Fibroblast of skin of right quadriceps (primary cell): ENCODE measurements at regions not wholly inside any gene's neighbourhood (a gene's known extent, or its start where the extent isn't known, plus 50 kb on each side); places are given as distances from the start of the nearest gene placed in this dataset.
"Not testable (repeated sequence)": the region's sequence is repeated elsewhere in the genome, so short reads cannot be mapped to it uniquely, and the experiment has no call there.

Experiments used
- DNase-seq: peaks from one replicate; pipeline ENCODE4 v3.0.0-alpha.2; 2013

DNA sequence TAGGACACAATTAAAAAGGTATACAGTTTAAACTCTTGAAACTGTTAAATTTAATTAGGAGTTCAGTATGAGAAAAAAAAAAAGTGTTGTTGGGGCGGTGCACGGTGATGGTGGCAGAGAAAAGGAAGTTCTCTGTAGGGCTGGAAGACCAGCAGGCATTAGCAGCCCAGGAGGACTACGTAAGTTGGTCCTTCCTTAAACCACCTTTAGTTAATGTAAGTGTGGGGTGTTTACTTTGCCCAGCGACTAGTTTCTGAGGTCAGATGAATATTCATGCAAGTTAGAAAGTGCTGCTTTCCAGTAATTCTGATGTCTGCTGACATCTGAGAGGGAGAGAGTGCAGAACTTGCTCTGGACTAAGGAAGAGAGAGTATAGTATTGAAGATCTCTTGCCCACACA, 54.9 kb downstream of the NKX2-1 start:
- no peak for DNase-seq

DNA sequence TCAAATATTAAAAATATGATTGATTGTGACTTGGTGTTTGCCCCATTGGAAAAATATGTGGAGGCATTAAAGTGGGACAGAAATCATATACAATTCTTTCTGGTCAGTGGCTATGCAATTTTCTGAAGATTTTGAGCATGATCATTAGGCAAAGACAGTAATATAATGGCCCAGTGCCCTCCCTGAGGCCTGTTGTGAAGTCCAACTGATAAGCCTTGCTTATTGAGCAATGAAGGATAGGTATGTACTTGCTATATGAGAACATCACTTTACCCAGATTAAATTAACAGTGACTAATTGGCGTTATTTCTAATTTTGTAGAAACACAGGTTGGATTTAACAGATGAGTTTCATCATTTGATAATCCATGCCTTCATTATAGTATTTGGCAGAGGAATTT, 57.1 kb downstream of the NKX2-1 start:
- no peak for DNase-seq

DNA sequence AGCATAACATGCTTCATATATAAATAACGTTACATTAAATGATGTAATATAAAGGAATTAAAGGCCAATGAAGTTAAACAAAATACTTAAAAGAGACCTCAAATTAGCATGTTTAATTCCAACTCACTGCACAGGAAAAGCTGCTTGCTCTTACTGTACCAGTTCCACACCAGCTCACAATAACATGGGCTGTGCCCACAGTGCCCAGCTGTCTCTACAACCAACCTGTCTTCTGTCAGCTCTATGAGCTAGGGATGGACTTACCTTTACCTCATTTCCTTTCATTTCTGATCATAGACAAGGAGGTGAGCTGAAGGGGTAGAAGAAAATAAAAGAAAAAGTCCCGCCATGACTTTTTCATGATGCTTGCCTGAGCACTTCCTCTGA, 64.8 kb downstream of the NKX2-1 start:
- DNase-seq: no peak

DNA sequence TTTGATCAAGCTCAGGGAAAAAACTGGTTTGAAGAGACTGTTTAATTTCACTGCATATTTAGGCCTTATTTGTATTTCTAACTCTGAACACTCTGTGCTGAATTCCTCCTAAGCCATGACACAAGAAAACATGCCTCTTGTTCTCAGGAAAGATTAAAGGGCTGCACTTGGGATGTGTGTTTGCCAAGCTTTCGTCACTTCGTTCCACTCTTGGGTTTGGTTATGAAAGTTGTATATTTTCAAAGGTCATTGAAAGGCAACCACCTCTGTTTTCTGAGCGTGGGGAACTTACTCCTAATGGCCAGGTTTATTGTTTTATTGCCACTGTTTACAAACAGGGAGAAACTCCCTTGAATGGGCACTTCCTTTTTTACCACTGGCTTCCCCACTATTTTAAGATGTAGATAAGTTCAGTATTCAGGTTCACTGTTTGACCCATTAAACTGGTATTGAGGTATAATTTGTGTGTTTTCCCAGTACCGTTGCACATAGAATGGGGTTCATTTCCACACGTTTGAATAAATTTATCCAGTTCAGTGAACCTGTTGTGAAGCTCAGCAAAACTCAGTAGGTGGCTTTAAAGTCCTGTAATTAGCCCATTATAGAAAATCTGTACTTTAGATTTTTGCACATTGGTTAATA, 65.3 kb downstream of the NKX2-1 start:
- no peak for DNase-seq

DNA sequence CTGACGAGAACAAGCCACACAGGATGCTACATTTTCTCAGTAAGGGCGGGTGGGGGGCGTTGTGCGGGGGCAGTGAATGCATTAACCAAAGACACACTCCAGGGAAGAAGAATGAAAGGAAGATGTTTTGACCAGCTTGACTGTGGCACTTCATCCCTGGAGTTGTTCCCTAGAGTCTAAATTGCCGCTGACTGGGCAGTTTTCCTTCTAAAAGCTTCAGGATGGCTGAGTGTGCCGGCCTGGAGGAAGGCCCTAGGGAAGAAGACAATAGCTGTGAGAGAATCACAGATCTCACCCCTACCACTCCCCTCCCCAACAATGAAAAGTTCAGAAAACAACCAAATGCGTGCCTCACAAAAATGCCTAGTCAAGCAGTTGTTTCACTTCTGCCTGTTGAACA, 67.2 kb downstream of the NKX2-1 start:
- DNase-seq: no peak

DNA sequence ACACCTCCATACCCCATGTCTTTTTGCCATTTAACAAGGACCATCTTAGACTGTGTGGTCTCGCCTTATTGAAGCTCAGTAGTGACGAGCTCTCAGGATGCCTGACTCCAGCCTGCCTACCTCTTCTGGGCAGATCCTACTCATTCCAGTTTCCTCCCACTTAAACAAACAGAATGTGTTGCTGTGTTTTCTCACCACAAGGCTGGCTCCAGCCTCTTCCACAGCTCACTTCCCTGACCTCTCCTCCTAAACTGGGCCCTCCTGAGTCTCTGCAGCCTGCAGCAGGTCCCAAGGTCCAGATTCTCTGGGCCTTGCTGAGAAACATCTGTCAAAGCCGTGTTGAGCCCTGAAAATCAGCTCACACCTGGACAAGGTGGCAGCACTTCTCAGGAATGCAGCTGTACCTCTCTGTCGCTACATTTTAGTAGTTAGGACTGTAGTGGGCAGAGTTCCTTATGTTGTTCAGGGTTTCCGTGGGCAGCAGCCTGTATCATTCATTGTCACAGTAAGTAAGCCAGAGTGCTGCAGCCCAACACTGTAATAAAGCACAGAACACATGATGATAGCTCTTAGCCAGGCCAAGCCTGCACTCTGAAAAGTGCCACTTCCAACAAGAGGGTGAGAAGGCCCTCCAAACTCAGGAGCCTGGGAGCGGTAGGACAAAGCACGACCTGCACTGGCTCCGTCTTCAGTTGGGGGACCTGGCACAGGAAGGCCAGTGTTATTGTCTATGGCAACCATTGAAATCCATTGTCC, 68.5 kb downstream of the NKX2-1 start:
- DNase-seq: no peak

DNA sequence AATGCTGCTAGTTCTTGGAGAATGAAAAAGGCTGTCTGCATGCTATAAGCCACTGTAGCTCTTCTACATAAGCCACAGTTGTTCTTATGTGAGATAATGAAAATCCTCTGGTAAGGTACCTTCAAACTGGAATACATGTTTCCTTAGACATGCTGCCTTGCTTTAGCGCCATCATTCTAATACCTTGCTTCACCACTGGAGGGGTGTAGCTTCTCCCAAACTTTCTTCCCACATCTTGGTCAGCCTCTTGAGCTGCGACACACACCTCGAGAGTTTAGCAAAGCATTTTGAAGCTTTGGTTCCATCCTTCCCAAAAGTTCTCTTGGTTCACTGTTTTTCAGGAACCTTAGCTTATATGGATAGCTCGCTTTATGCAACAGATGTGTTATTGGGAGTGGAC, 69.5 kb downstream of the NKX2-1 start:
- no peak for DNase-seq

DNA sequence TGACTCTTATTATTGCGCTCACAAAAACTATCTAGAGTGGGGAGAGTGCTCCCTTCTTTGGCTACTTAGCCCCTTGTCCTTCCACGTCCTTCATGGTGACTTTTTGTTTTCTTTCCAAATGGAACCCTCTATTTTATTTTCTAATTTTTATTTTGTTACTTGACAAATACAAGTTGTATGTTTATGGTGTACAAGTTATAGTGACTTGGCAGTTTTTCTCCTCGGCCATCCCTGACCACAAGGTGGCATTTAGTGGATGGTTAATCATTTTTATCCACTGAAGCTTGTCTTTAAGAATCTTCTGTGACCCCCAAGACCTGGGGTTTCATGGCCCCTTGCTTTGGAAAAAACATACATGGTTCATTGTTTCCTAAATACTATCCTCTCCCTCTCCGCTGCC, 70.1 kb downstream of the NKX2-1 start:
- no peak for DNase-seq

DNA sequence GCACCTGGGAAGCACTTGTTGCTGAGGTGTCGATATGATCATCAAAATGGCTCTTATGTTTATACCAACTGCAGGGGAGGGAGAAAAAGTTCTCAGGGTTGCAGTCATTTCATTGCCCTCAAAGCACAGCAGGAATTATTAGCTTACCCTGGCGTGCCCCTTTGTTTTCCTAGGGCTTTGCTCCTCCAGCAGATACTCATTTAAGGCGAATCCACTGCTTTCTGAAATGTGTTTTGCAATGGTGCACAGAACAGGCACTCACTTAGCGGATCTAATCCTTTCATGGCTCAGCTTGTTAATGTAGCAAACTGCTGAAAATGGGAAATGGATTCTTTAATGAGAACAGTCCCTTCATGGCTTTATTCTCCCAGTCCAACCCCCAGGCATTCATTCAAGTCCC, 76.7 kb downstream of the NKX2-1 start:
- DNase-seq: no peak

DNA sequence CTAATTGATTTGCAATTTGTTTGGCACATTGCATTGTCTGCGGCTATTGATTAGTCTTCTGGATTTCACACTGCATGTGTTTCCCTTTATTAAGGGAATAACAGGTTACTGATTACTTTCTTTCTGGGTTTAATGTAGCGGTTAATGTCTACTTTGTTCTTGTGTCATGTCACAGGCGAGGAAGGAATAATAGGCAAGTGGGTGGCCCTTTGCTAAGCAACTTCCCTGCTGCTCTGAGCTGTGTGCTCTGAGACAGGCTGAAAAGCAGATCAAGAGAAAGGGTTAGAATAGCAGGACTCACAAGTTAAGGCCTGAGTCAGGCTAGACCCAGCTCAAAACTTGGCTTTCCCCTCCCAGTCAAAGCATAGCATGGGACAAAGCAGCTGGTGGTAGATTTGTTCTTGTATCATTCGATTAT, 77.2 kb downstream of the NKX2-1 start:
- DNase-seq: no peak

DNA sequence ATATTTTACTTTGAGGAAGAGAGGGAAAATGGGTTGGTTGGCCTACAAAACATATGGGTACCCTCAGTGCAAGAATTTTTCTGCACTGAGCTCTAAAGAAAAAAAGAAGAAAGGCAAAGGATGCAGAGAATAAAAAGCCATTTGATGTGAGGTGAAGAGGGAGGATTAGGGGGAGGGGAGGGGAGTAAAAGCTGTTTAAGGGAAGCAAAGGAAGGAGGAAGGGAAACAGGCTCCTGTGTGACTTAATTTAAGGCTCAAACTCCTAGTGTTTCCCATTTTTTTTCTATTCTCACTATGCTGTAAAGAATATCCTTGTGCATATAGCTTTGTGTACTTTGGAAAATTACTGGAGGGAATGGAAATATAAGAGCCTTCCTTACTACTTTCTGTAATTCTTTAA, 78.7 kb downstream of the NKX2-1 start:
- no peak for DNase-seq

DNA sequence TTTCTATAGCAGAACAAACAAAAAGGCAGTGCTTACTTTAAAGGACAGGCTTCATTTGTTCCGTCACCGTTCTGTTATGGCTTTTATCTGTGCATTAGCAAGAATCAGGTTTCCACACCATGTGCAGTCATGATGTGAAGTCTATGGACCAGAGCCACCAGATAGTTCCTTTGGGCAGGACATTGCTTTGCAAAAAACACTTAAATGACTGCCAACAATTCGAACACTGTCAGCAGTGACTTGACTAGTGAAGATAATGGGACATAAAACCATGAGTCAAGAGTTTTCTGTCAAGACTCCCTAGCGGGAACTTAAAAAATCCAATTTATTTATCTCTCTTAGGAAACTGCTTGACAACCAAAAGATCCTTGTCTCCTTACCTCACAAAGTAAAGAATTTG, 80.3 kb downstream of the NKX2-1 start:
- DNase-seq: no peak

DNA sequence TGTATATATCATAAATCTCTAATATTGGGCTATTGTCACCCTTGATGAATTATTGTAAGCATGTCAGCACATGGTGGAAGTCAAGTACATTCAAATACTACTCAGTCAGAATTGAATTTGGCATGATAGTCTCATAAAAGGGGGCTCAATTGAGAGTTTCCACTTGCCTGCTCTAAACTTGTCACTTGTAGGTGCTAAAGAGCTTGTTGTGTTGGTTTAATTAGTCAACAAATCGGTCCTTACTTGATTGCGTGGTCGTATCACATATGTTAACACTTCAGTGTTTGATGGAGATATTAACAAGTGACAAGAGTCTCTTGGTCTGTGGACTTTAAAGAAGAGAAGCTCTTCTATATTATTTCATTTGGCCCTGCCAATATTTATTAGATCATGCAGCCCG, 81.1 kb downstream of the NKX2-1 start:
- no peak for DNase-seq

DNA sequence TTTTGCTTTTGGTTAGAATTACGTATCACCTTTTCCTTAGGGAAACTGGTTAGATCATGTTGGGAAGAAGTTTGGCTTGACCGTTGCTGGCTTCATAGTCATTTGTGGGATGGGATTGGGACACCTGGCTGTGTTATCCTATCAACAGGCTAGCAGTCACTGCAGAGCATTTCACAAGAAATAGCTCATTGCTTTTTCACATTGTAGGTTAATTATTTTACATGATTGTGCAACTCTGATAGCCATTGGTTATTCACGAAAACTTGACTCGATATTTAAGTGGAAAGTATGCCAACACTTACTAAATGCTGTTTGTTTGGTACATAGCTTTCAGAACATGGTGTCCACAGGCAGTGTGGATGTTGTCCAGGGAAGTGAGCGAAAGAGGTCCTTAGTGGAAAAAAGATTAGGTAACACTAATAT, 89.4 kb downstream of the NKX2-1 start:
- no peak for DNase-seq

DNA sequence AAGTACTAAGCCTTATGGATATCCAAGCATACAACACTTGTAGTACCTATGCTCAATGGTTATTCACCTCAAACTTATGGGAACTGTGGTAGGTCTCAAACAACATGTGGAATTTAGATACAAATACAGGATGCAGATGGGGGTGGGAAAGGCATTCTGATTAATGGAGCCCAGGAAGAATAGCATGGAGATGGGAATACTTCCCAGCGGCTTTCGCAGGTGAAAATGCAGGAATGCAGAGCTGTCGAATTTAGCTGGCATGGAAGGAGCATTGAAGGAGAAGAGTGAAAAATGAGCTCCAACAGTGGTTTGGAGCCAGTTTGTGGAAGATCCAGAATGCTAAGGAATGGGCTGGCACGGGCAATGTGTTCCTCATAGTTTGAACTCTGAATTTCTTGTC, 89.9 kb downstream of the NKX2-1 start:
- no peak for DNase-seq

DNA sequence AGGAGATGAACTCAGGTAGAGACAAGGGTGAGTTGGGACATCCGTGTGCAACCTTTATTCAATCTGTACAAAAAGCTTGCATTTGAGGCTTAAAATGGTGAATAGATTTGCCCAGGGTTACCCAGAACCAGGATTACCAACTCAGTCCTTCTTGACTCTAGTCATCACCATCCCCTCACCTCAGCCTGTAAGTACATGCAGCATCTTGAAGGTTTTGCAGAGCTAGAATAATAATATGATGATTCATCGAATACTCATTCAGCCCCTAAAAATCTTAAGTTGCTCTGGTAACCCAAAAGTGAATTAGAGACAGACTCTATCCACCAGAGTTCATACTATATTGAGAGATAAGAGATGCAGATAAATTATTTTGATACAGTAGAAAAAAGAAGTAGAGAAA, 90.3 kb downstream of the NKX2-1 start:
- DNase-seq: no peak

DNA sequence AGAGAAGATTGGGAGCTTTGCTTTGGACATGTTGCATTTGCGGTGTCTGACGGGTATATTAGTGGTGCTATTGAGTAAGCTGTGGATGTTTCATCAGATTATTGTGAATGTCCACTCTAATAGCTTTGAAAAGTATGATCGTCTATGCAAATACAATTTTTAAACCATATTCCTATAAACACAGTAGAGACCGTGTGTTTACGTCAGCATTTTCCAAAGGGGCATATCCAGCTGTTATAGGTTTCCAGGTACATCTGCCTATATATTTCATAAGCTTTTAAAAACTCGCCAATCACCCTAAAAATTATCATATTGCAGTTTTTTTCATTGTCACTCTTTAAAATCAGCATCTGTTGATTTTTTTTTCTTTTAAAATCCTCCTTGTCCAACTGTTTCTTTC, 91.7 kb downstream of the NKX2-1 start:
- no peak for DNase-seq

DNA sequence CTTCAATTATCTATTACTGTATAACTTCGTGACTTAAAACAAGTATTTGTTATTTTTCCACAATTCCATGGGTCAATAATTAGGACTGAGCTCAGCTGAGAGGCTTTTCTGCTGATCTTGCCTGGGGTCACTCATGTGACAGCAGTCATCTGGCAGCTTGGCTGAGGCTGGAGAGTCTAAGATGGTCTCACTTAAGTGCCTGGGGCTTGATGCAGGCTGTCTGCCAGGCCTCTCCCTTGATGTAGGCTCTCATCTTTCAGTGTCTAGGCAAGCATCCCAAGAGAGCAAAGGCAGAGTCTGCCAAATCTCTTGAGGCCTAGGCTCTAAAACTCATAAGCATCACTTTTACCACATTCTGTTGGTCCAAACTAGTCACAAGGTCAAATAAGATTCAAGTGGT, 93.2 kb downstream of the NKX2-1 start:
- DNase-seq: no peak

DNA sequence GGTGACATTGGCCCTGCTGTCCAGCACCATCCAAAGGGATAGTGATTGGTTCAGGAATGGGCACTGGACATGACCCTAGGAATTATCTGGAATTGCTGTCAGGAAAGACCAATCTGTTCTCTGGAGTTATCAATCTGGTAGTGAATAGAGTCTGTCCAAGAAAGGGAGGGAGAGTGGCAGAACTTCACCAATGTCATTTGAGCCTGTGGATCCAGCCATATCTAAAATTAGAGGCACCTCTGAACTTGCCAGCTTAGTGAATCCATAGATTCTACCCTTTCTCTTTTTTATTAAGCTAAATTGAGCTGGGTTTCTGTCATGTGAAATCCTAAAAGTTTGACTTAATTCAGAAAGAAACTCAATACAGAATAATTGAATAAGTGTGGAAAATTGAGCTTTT, 93.9 kb downstream of the NKX2-1 start:
- DNase-seq: no peak

DNA sequence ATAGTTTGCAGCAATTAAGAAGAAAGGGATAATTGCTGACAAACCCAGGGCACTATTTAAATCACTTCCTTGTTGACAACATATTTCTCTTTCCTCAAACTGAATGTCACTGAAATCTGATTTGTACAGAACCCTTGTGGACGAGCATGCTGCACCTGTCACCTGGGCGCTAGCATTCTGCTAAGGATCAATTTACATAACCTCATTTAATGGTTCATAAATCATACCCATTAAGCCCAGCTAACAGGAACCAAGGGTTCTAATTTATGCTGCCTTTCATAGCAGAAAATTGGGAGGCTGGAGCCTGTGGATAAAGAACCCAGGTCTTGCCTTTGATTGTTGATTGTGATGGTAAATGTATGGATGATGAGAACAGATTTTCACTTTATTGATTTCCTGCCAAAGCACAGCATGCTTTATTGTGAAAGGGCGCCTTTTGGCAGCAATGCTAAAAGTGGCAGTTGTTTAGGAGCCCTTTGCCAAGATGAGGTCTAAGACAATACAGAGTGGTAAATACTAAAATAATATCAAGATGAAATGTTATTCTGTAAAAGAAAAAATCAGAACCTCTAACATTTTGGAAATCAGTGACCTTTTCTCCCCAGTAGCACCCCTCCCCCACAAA, 95.4 kb downstream of the NKX2-1 start:
- DNase-seq: no peak

DNA sequence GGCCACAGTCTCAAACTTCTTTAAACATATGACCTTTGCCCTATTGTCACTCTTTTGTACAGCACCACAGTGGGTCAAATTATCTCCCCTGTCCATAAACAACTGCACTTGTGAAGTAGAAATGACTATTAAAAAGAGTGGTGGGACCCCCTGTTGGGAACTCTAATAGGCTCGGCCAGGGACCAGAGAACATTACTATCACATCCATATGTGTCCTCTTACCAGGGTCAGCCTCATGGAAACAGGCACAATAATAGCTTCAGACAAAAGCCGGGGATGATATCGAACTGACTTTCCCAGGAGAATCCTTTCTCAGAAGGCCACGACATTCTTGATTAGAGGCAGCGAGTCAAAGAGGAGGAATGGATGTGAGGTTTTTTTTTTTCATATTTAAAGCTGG, 96.6 kb downstream of the NKX2-1 start:
- DNase-seq: no peak

DNA sequence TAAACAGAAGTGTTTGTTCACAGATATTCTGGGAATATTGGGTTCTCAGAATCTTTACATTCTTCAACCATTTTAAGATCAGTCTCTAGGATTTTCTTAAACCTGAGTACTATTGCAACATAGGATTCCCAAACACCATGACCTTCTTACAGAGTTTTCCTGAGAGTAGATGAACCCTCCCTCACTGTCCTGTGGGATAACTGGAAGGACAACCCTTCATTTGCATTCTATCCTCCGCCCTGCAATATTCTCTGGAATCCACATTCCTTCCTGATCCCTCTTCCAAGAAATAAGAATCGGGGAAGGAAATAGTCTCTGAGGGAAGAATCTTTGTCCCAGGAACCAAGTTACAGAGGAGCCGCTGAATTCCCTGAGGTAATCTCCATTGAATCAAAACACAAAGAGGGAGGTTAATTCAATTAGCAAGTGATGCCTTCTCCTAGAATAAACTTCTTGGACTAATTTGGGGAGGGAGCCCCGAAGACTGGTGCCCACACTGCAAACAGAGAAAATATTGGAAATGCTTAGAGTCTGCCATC, 99.8 kb upstream of the MBIP start:
- no peak for DNase-seq

DNA sequence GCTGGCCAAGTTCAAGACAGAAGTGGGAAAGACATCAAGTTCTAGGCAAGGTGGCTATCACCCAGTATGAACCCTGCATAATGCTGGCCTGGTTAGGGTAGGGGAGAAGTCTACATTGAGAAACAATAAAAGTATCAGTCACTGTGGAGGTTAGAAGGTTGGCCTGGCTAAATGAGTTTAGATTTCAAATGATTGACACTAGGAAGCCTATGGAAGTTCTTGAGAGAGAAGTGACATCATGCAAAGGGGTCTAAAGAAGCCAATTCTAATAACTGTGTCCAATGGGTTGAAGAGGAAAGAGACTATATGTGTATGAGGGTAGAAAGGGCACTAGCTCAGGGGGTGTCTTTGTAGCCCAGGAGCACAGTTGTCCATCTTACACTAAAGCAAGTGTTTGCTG, 98.5 kb upstream of the MBIP start:
- DNase-seq: no peak

DNA sequence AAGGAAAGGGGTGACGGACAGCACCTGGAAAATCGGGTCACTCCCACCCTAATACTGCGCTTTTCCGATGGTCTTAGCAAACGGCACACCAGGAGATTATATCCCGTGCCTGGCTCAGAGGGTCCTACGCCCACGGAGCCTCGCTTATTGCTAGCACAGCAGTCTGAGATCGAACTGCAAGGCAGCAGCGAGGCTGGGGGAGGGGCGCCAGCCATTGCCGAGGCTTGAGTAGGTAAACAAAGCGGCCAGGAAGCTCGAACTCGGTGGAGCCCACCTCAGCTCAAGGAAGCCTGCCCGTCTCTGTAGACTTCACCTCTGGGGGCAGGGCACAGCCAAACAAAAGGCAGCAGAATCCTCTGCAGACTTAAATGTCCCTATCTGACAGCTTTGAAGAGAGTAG, 91.5 kb upstream of the MBIP start:
- not testable (repeated sequence) for DNase-seq
